ENCODE measurements at regions not wholly inside any gene's neighbourhood (a gene's known extent, or its start where the extent isn't known, plus 50 kb on each side); places are given as distances from the start of the nearest gene placed in this dataset.

GRCh38 chr2:2743164-2743571 lies 412.1 kb upstream of the MYT1L start:
- TF ChIP-seq CTCF (conservative IDR thresholded peaks at IDR 0.05) (no peak), EZH2 (IDR thresholded peaks at IDR 0.05; ENCODE audit: low read depth) (no peak)

Data from PC-9 (cell line).